HCT116 (cell line): ENCODE measurements at regions not wholly inside any gene's neighbourhood (a gene's known extent, or its start where the extent isn't known, plus 50 kb on each side); places are given as distances from the start of the nearest gene placed in this dataset.

Source experiments
- ATAC-seq: fragments of 200-7000 bp; cut with Tn5 transposase; 2 replicates; pipeline ENCODE4 v1.9.1; 2020; ENCODE audit warnings: mild to moderate bottlenecking, moderate library complexity
- BruUV-seq: library from RNA; stranded (reverse); fragments of 400-500 nt; replicated peaks from 2 replicates; lab custom pipeline; 2021; lab: Mats Ljungman, UMichigan
- CTCF ChIA-PET: fragments of 300-600 bp; sonication (Branson Sonifier 250); formaldehyde crosslinking; loops from one replicate; lab custom pipeline; 2021; ENCODE audit warnings: antibody characterized with exemption; lab: Charles Lee
- POLR2A ChIA-PET: fragments of 300-600, 350-600 bp; sonication (Branson Sonifier 250); formaldehyde crosslinking; loops from one replicate; lab custom pipeline; 2021; ENCODE audit warnings: antibody characterized with exemption; lab: Charles Lee
- RAD21 ChIA-PET, 2 experiments: fragments of 300-600 bp; sonication (Branson Sonifier 250); formaldehyde crosslinking; loops; one replicate each; lab custom pipeline; 2023; ENCODE audit warnings: low total read pairs in 2 of 2; ENCODE audit not compliant: uncharacterized antibody in 2 of 2, unreplicated experiment in 2 of 2, low non-redundant PET in 1 of 2; lab: Charles Lee
- DNase-seq: peaks from one replicate; pipeline ENCODE4 v3.0.0-alpha.2; 2010; ENCODE audit warnings: low read depth, low spot score
- H2AFZ ChIP-seq: fragments of 200-600 bp; shearing (Covaris generic), sonication (generic); 2 replicates; pipeline ENCODE4 v1.6.1; 2017; ENCODE audit warnings: low read depth, mixed run types, mixed read lengths, antibody characterized with exemption, low read length; ENCODE audit not compliant: poor library complexity, severe bottlenecking
- H3K27ac ChIP-seq: 2 replicates; pipeline ENCODE4 v1.5.1; 2012; ENCODE audit warnings: low read depth, low read length
- H3K27me3 ChIP-seq: fragments of 200-600 bp; sonication (generic); 2 replicates; pipeline ENCODE4 v1.6.1; 2016; ENCODE audit warnings: mixed run types, low read length, mixed read lengths; ENCODE audit not compliant: insufficient read depth
- H3K36me3 ChIP-seq, 2 experiments: fragments of 200-500 bp in 1 of 2; fragments of 200-600 bp in 1 of 2; sonication (Bioruptor generic) in 1 of 2; sonication (generic) in 1 of 2; 2 replicates each; pipeline versions ENCODE4 v1.5.1 to v1.6.1; 2014 to 2016; ENCODE audit warnings: low read length in 2 of 2, inconsistent platforms in 1 of 2, mixed read lengths in 1 of 2, mixed run types in 1 of 2; ENCODE audit not compliant: insufficient read depth in 2 of 2, control insufficient read depth in 1 of 2
- H3K4me1 ChIP-seq, 2 experiments: fragments of 200-600 bp in 1 of 2; sonication (generic) in 1 of 2; 2 replicates each; pipeline versions ENCODE4 v1.5.1 to v1.6.1; 2012 to 2017; ENCODE audit warnings: low read length in 2 of 2, inconsistent platforms in 1 of 2, mild to moderate bottlenecking in 1 of 2, mixed read lengths in 1 of 2, mixed run types in 1 of 2, moderate library complexity in 1 of 2; ENCODE audit not compliant: insufficient read depth in 2 of 2, control insufficient read depth in 1 of 2
- H3K4me2 ChIP-seq: fragments of 200-600 bp; sonication (generic); 2 replicates; pipeline ENCODE4 v1.6.1; 2017; ENCODE audit warnings: mixed run types, low read length, mixed read lengths
- H3K4me3 ChIP-seq, 2 experiments: fragments of 200-600 bp in 1 of 2; sonication (generic) in 1 of 2; replicated peaks in 1 of 2; 2 replicates each; pipeline ENCODE4 v1.5.1; 2011 to 2016; ENCODE audit warnings: low read length in 2 of 2, control low read depth in 1 of 2, low read depth in 1 of 2, mild to moderate bottlenecking in 1 of 2, mixed read lengths in 1 of 2, mixed run types in 1 of 2
- H3K79me2 ChIP-seq: fragments of 200-600 bp; sonication (generic); 2 replicates; pipeline ENCODE4 v1.6.1; 2017; ENCODE audit warnings: mild to moderate bottlenecking, mixed run types, low read length, moderate library complexity, mixed read lengths; ENCODE audit not compliant: insufficient read depth
- H3K9ac ChIP-seq: fragments of 200-600 bp; sonication (generic); 2 replicates; pipeline ENCODE4 v1.6.1; 2016; ENCODE audit warnings: low read length, mixed read lengths
- H3K9me2 ChIP-seq: fragments of 200-600 bp; sonication (generic), shearing (Covaris generic); 2 replicates; pipeline ENCODE4 v1.6.1; 2017; ENCODE audit warnings: mixed run types, mild to moderate bottlenecking, moderate library complexity; ENCODE audit not compliant: insufficient read depth
- H3K9me3 ChIP-seq, 2 experiments: fragments of 200-500 bp in 1 of 2; fragments of 200-600 bp in 1 of 2; sonication (Bioruptor generic) in 1 of 2; sonication (generic) in 1 of 2; 2 replicates each; pipeline ENCODE4 v1.6.1; 2014 to 2017; ENCODE audit warnings: low read length in 2 of 2, mixed read lengths in 2 of 2, inconsistent platforms in 1 of 2, low read depth in 1 of 2, mild to moderate bottlenecking in 1 of 2, mixed run types in 1 of 2, moderate library complexity in 1 of 2; ENCODE audit not compliant: control insufficient read depth in 1 of 2, insufficient read depth in 1 of 2
- H4K20me1 ChIP-seq: fragments of 200-600 bp; sonication (generic), shearing (Covaris generic); 2 replicates; pipeline ENCODE4 v1.6.1; 2017; ENCODE audit warnings: mixed run types, mild to moderate bottlenecking, moderate library complexity; ENCODE audit not compliant: insufficient read depth
- EZH2phosphoT487 ChIP-seq: fragments of 200-600 bp; IDR thresholded peaks from 2 replicates; pipeline ENCODE4 v1.6.1; 2018; ENCODE audit warnings: antibody characterized with exemption, borderline replicate concordance
- JUND ChIP-seq: IDR thresholded peaks from 2 replicates; pipeline ENCODE4 v1.6.1; 2012
- POLR2AphosphoS5 ChIP-seq: IDR thresholded peaks from 2 replicates; pipeline ENCODE4 v1.6.1; 2011; ENCODE audit warnings: mild to moderate bottlenecking, low read depth, low read length, moderate library complexity
- SRF ChIP-seq: IDR thresholded peaks from 2 replicates; pipeline ENCODE4 v1.6.1; 2012; ENCODE audit warnings: low read depth
- YY1 ChIP-seq: IDR thresholded peaks from 2 replicates; pipeline ENCODE4 v1.6.1; 2011; ENCODE audit warnings: low read length, low read depth, moderate library complexity, mild to moderate bottlenecking; ENCODE audit not compliant: insufficient replicate concordance; ENCODE audit errors: extremely low read depth
- ZBTB33 ChIP-seq: IDR thresholded peaks from 2 replicates; pipeline ENCODE4 v1.6.1; 2011; ENCODE audit warnings: mild to moderate bottlenecking, low read length, moderate library complexity; ENCODE audit not compliant: insufficient replicate concordance; ENCODE audit errors: extremely low read depth
- intact Hi-C: fragments of 100-400 bp; cut with micrococcal nuclease; formaldehyde crosslinking; loops from 2 replicates; pipeline ENCODE4 v1.10.0; 2022

- Histone ChIP-seq H3K9me3 (no peaks in the 10 kb centered on the region), H3K9ac (no peak overlapping the region), H3K4me2 (no peak overlapping the region), H3K4me3 (no peak overlapping the region), H2AFZ (no peak overlapping the region), H3K27me3 (peaks cover 29% of the 10 kb centered on the region), H4K20me1 (no peaks in the 10 kb centered on the region), H3K79me2 (no peaks in the 10 kb centered on the region), H3K9me2 (no peaks in the 10 kb centered on the region), H3K27ac (no peak overlapping the region), H3K36me3 (no peaks in the 10 kb centered on the region), H3K4me1 (no peaks in the 10 kb centered on the region)
- ChIA-PET POLR2A (no interaction called here), RAD21 (no interaction called here), CTCF (no interaction called here)
- no peak for TF ChIP-seq JUND
- no peak for TF ChIP-seq SRF
- no peak for TF ChIP-seq EZH2phosphoT487
- BruUV-seq, result no TSS peak
- intact Hi-C loops, result no loop called here
- ATAC-seq (no peak), DNase-seq (no peak)
Measured at GRCh38 chr4:24451870-24452269, 132.5 kb downstream of the DHX15 start.

- BruUV-seq, result no TSS peak
- Histone ChIP-seq H2AFZ (no peak overlapping the region), H3K27me3 (peaks cover 13% of the 10 kb centered on the region; the same call in 1 of the 2 replicates), H3K4me3 (no peak overlapping the region), H3K9ac (no peak overlapping the region), H3K4me2 (no peak overlapping the region), H3K9me3 (no peaks in the 10 kb centered on the region), H3K9me2 (no peaks in the 10 kb centered on the region), H3K27ac (no peak overlapping the region), H3K4me1 (no peaks in the 10 kb centered on the region), H4K20me1 (no peaks in the 10 kb centered on the region), H3K79me2 (no peaks in the 10 kb centered on the region), H3K36me3 (no peaks in the 10 kb centered on the region)
- ATAC-seq (no peak), DNase-seq (no peak)
- CTCF ChIA-PET, result no interaction called here
- RAD21 ChIA-PET, result no interaction called here
- intact Hi-C loops, result no loop called here
- TF ChIP-seq ZBTB33, result no peak
- no peak for TF ChIP-seq EZH2phosphoT487
- TF ChIP-seq YY1, result no peak
- no peak for TF ChIP-seq POLR2AphosphoS5
- POLR2A ChIA-PET, result interaction anchor here (0.7 kb wide), 1 partner anchor 9 kb away, joined by 3 read pairs; no protein-coding TSS in a partner anchor
Measured at GRCh38 chr4:24443200-24443599, 141.2 kb downstream of the DHX15 start.
